A549 (cell line): ENCODE measurements at regions not wholly inside any gene's neighbourhood (a gene's known extent, or its start where the extent isn't known, plus 50 kb on each side); places are given as distances from the start of the nearest gene placed in this dataset.

Experiments
- ATAC-seq, 2 experiments: fragments of 200-7000 bp in 1 of 2; fragments of >200 bp in 1 of 2; cut with Nextera tagmentation in 1 of 2; cut with Tn5 transposase in 1 of 2; 3 replicates each; pipeline versions ENCODE4 v1.8.0 to v1.9.1; 2018 to 2020; ENCODE audit warnings: mild to moderate bottlenecking in 1 of 2, moderate library complexity in 1 of 2
- CTCF ChIA-PET: fragments of 300-600 bp; sonication (Branson Sonifier 250); formaldehyde crosslinking; extraction: SDS; loops from one replicate; lab custom pipeline; 2021; ENCODE audit warnings: antibody characterized with exemption, inconsistent platforms; lab: Yijun Ruan, JAX
- POLR2A ChIA-PET: fragments of 350-600 bp; formaldehyde crosslinking; extraction: SDS; loops from one replicate; lab custom pipeline; 2021; ENCODE audit warnings: antibody characterized with exemption, inconsistent platforms; lab: Yijun Ruan, JAX
- DNase-seq, 2 experiments: peaks; one replicate each; pipeline versions ENCODE4 v3.0.0 to v3.0.0-alpha.2; 2011 to 2016; ENCODE audit warnings: low read depth in 1 of 2, low spot score in 1 of 2
- FAIRE-seq: peaks from 2 replicates; lab custom pipeline; 2011; peaks lifted over from hg19 to GRCh38; lab: Jason Lieb, UNC
- H3K27ac ChIP-seq, 2 experiments: fragments of >200 bp; sonication (Bioruptor Twin); formaldehyde crosslinking; 3 replicates each; pipeline ENCODE4 v1.5.1; 2016 to 2017
- H3K4me1 ChIP-seq: fragments of >200 bp; sonication (Bioruptor Twin); formaldehyde crosslinking; 3 replicates; pipeline ENCODE4 v1.6.1; 2016
- H3K4me2 ChIP-seq: fragments of >200 bp; sonication (Bioruptor Twin); formaldehyde crosslinking; 3 replicates; pipeline ENCODE4 v1.6.1; 2016
- H3K4me3 ChIP-seq: fragments of >200 bp; sonication (Bioruptor Twin); formaldehyde crosslinking; 3 replicates; pipeline ENCODE4 v1.5.1; 2016
- H3K9me3 ChIP-seq: fragments of >200 bp; sonication (Bioruptor Twin); formaldehyde crosslinking; 3 replicates; pipeline ENCODE4 v1.6.1; 2016
- BCL3 ChIP-seq: fragments of >200 bp; sonication (Bioruptor Twin); formaldehyde crosslinking; IDR thresholded peaks from 3 replicates; pipeline ENCODE4 v1.6.1; 2016
- CBX2 ChIP-seq: fragments of 200-600 bp; sonication (generic); IDR thresholded peaks from 2 replicates; pipeline ENCODE4 v1.6.1; 2016; ENCODE audit warnings: low read depth, mild to moderate bottlenecking, borderline replicate concordance
- CHD2 ChIP-seq: fragments of 150-350 bp; IDR thresholded peaks from 2 replicates; pipeline ENCODE4 v1.6.1; 2014; ENCODE audit warnings: low read length; ENCODE audit not compliant: partially characterized antibody
- CHD4 ChIP-seq: fragments of 200-600 bp; sonication (generic); IDR thresholded peaks from 2 replicates; pipeline ENCODE4 v1.6.1; 2016; ENCODE audit warnings: antibody characterized with exemption, mild to moderate bottlenecking, borderline replicate concordance
- CTCF ChIP-seq: fragments of >200 bp; sonication (Bioruptor Twin); formaldehyde crosslinking; IDR thresholded peaks from 3 replicates; pipeline ENCODE4 v1.5.1; 2016
- E2F6 ChIP-seq: IDR thresholded peaks from 2 replicates; pipeline ENCODE4 v1.6.1; 2012; ENCODE audit warnings: low read depth, borderline replicate concordance
- EHF ChIP-seq: fragments of 250-450 bp; sonication (Bioruptor Pico); IDR thresholded peaks from 2 replicates; pipeline ENCODE4 v1.5.0; 2020; ENCODE audit warnings: mild to moderate bottlenecking
- FOXS1 ChIP-seq: fragments of 250-450 bp; sonication (Bioruptor Pico); IDR thresholded peaks from 2 replicates; pipeline ENCODE4 v1.5.0; 2020; ENCODE audit warnings: mild to moderate bottlenecking, moderate library complexity
- GATA3 ChIP-seq: IDR thresholded peaks from 2 replicates; pipeline ENCODE4 v1.6.1; 2012; ENCODE audit warnings: borderline replicate concordance
- HOXA7 ChIP-seq: fragments of 250-450 bp; sonication (Bioruptor Pico); IDR thresholded peaks from 2 replicates; pipeline ENCODE4 v1.5.0; 2020; ENCODE audit warnings: mild to moderate bottlenecking, moderate library complexity
- KDM5A ChIP-seq: fragments of 200-600 bp; sonication (generic); IDR thresholded peaks from 2 replicates; pipeline ENCODE4 v1.6.1; 2016; ENCODE audit warnings: antibody characterized with exemption, mild to moderate bottlenecking
- MAZ ChIP-seq: fragments of 150-350 bp; IDR thresholded peaks from 2 replicates; pipeline ENCODE4 v1.6.1; 2014; ENCODE audit warnings: antibody characterized with exemption, low read depth, low read length, borderline replicate concordance
- MYC ChIP-seq: IDR thresholded peaks from 2 replicates; pipeline ENCODE4 v1.6.1; 2012; ENCODE audit warnings: mild to moderate bottlenecking, inconsistent platforms, low read length, improper control_type of control experiment, borderline replicate concordance
- PHF8 ChIP-seq: fragments of 200-600 bp; sonication (generic); IDR thresholded peaks from 2 replicates; pipeline ENCODE4 v1.6.1; 2016; ENCODE audit warnings: low read depth, mild to moderate bottlenecking, antibody characterized with exemption, moderate library complexity, borderline replicate concordance
- RAD21 ChIP-seq, 2 experiments: fragments of >200 bp in 1 of 2; sonication (Bioruptor Twin) in 1 of 2; formaldehyde crosslinking in 1 of 2; IDR thresholded peaks in 1 of 2; conservative IDR thresholded peaks in 1 of 2; 2 replicates in 1 of 2; 3 replicates in 1 of 2; pipeline ENCODE4 v1.6.1; 2012 to 2018; ENCODE audit warnings: inconsistent platforms in 1 of 2
- RCOR1 ChIP-seq: fragments of 150-350 bp; IDR thresholded peaks from 2 replicates; pipeline ENCODE4 v1.6.1; 2014; ENCODE audit warnings: antibody characterized with exemption, low read length, low read depth
- REST ChIP-seq: fragments of 200-600 bp; sonication (generic); IDR thresholded peaks from 2 replicates; pipeline ENCODE4 v1.6.1; 2016; ENCODE audit warnings: antibody characterized with exemption, mild to moderate bottlenecking, moderate library complexity
- RFX5 ChIP-seq: fragments of 450-650 bp; IDR thresholded peaks from 2 replicates; pipeline ENCODE4 v1.7.1; 2014; ENCODE audit warnings: antibody characterized with exemption, mild to moderate bottlenecking, moderate library complexity
- SREBF2 ChIP-seq: fragments of 450-650 bp; IDR thresholded peaks from 2 replicates; pipeline ENCODE4 v1.6.1; 2014; ENCODE audit warnings: mild to moderate bottlenecking, moderate library complexity
- TP53 ChIP-seq: fragments of 250-450 bp; sonication (Bioruptor Pico); IDR thresholded peaks from 2 replicates; pipeline ENCODE4 v1.5.0; 2021; ENCODE audit warnings: mild to moderate bottlenecking, moderate library complexity
- ZNF302 ChIP-seq: fragments of 250-450 bp; sonication (Bioruptor Pico); IDR thresholded peaks from 2 replicates; pipeline ENCODE4 v1.9.0; 2021; ENCODE audit warnings: inconsistent platforms, mild to moderate bottlenecking, moderate library complexity
- WGBS: methylation state at CpG from one replicate; pipeline ENCODE4 v1.1.6; 2017; ENCODE audit errors: missing lambda C conversion rate; 5-methylcytosine and 5-hydroxymethylcytosine counted together
- TF ChIP-seq, protein P1 (sequence below): fragments of 250-450 bp; sonication (Bioruptor Pico); IDR thresholded peaks from 2 replicates; pipeline ENCODE4 v1.5.0; 2020; ENCODE audit warnings: low read depth, mild to moderate bottlenecking, moderate library complexity

GRCh38 chr5:124439609-124440008 is 306.8 kb downstream of the ZNF608 start (continued):
- TF ChIP-seq REST = no peak
- TF ChIP-seq PHF8 = no peak
- TF ChIP-seq HOXA7 (CRISPR knock-in tag) = no peak

DNA sequence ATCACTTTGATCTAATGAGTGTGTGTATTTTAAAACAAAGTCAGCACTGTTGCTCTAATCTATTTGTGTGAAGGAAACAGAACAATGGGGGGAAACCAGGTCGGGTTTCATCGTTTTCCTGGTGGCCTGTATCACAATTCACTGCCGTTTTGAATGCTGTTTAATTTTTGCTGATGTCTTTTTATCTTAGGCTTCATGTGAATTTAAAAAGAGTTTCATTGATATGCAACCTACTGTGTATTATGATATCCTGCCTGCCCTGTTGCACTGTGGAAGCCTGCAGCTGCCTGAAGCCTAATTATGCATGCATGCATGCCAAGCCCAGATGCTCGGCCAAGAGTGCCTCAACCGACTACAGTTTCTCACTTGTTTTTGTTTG is 307.5 kb downstream of the ZNF608 start:
- POLR2A ChIA-PET = no interaction called here
- WGBS = 56% methylated on average over 5 of the region's 5 CpGs
- TF ChIP-seq ZNF302 (CRISPR knock-in tag) = no peak
- Histone ChIP-seq H3K9me3 (peaks cover 12% of the 10 kb centered on the region; the same call in 1 of the 3 replicates), H3K4me3 (no peak overlapping the region), H3K4me2 (no peak overlapping the region), H3K4me1 (no peaks in the 10 kb centered on the region), H3K27ac (no peak overlapping the region)
- ATAC-seq (no peak), DNase-seq (no peak), FAIRE-seq (no peak)
- CTCF ChIA-PET = no interaction called here

DNA sequence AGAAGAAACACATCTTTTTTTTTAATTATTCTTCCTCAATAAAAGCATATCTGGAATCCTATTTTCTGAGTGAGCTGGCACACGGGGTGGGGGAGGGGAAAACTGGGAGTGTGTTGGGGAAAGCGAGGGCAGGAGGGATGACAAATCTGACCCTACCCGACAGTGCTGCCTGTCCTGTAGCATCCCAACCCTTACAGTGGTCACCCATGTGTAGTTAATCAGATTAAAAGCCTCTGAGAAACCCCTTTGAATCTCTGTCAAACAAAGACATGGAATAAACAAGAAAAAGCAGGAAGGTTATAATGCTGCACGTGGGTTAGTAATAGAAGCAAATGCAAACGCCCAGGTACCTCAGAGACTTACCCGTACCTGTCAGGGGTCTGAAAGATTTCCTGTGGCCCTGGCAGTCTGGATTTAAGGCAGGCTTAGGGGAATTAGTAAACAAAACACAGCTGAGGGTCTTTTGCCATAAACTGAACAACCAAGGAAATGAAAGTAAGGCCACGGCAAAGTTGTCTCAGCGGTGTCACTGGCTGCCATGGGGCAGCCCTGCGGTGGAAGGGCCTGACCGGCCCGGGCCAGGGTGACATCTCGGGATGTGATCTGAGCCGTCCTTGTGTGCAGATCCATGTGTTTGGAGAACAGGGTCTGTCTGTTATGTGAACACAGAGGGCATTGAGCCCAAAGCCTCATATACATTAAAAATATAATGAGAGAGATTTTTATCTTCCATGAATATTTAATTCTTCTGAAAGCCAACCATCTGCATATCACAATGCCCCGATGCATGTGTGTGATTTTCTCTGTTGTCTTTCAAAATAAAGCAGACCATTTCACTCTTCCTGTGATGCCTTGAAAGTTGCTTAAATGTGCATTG is 308.2 kb downstream of the ZNF608 start:
- H3K4me3 ChIP-seq = no peak overlapping the region
- H3K9me3 ChIP-seq = peaks cover 12% of the 10 kb centered on the region; the same call in 1 of the 3 replicates
- POLR2A ChIA-PET = no interaction called here
- no peak overlapping the region for H3K4me2 ChIP-seq
- ATAC-seq (no peak), DNase-seq (no peak)
- H3K27ac ChIP-seq = no peak overlapping the region
- TF ChIP-seq HOXA7 (CRISPR knock-in tag) (no peak), RFX5 (no peak), CHD4 (no peak), FOXS1 (CRISPR knock-in tag) (no peak), RAD21 (conservative IDR thresholded peaks at IDR 0.05 in 1 of 2, IDR thresholded peaks at IDR 0.05 in 1 of 2) (no peak), CHD2 (no peak), TP53 (no peak), E2F6 (no peak), BCL3 (no peak), KDM5A (no peak), GATA3 (no peak), CBX2 (no peak), RCOR1 (no peak), MYC (no peak), CTCF (no peak), MAZ (no peak), EHF (CRISPR knock-in tag) (no peak), PHF8 (no peak), SREBF2 (no peak)
- TF ChIP-seq, protein P1, sequence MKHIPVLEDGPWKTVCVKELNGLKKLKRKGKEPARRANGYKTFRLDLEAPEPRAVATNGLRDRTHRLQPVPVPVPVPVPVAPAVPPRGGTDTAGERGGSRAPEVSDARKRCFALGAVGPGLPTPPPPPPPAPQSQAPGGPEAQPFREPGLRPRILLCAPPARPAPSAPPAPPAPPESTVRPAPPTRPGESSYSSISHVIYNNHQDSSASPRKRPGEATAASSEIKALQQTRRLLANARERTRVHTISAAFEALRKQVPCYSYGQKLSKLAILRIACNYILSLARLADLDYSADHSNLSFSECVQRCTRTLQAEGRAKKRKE (CRISPR knock-in tag) = no peak
- TF ChIP-seq, all 56 proteins: peak for 0
- no peak for FAIRE-seq
- CTCF ChIA-PET = no interaction called here
- H3K4me1 ChIP-seq = no peaks in the 10 kb centered on the region
- WGBS = 70% methylated on average over 14 of the region's 14 CpGs
